ENCODE measurements at regions not wholly inside any gene's neighbourhood (a gene's known extent, or its start where the extent isn't known, plus 50 kb on each side); places are given as distances from the start of the nearest gene placed in this dataset.
A peak's percentile ranks its signal among the peaks of the same experiment; 100 is the strongest.

DNA sequence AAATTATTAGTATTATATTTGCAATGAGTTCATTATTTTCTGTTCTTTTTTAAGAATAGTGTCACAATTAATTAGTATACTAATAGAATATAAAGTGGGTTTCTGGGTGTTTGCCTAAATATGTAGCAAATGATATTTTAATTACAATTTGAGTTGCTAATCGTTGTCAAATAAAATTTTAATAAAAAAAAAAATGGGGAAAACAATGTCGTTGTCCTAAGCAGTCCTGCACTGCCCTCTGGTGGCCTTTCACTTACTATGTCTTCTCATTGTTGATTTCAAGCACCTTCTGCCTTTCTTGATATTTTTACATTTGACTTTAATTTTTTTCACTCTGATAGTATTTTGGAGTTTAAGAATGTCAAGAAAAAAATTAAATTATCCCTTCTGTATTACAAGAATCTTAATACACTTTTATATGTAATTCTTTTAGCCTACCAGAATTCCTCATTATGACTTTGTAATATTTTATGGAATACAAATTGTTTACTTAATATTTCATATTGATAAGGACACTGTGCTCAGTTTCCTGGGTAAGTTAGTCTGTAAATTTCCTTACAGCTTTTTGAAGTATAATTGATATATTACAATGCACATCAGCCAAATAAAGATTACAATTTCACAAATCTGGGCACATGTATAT, 104.5 kb upstream of the FMN2 start:
- 53% methylated on average over 2 of the region's 2 CpGs; no CpG with 5 or more reads in 1 of the 2 experiments for WGBS, 2 experiments (ENCODE audit: extremely low coverage in 1 of 2, insufficient coverage in 1 of 2, insufficient read length in 1 of 2, insufficient replicate concordance in 2 of 2, low coverage in 1 of 2, low lambda C conversion rate in 2 of 2, missing lambda C conversion rate in 1 of 2)
- Histone ChIP-seq H3K79me2 (ENCODE audit: control insufficient read depth in 1 of 2, insufficient read depth in 2 of 2, low read length in 2 of 2) (no peaks in the 10 kb centered on the region), H2BK5ac (ENCODE audit: low read depth, low read length) (no peak overlapping the region), H2AK5ac (ENCODE audit: low read depth, low read length) (no peak overlapping the region), H2AFZ (ENCODE audit: low read length) (no peak overlapping the region), H4K5ac (ENCODE audit: insufficient read length, low read depth, low read length) (no peak overlapping the region), H3K27ac (ENCODE audit: low read depth, low read length) (no peak overlapping the region), H3K9me3 (ENCODE audit: insufficient read depth in 2 of 2, low read depth in 1 of 2, low read length in 1 of 2) (peaks cover 29 to 38% of the 10 kb centered on the region in 2 experiments), H2BK15ac (ENCODE audit: low read length) (no peak overlapping the region), H3K9ac (replicated peaks in 1 of 4; ENCODE audit: extremely low read depth in 1 of 4, low read depth in 3 of 4, low read length in 3 of 4) (no peak overlapping the region), H3K56ac (replicated peaks; ENCODE audit: insufficient read length, low read depth, low read length) (no peak overlapping the region), H3K27me3 (replicated peaks in 1 of 4; ENCODE audit: control insufficient read depth in 3 of 4, extremely low read depth in 1 of 4, insufficient read depth in 3 of 4, low read length in 3 of 4) (no peaks in the 10 kb centered on the region), H3K4me3 (ENCODE audit: extremely low read depth in 1 of 4, insufficient read depth in 2 of 4, low read depth in 3 of 4, low read length in 4 of 4) (no peak overlapping the region), H3K4me2 (ENCODE audit: insufficient read depth in 1 of 2, low read depth in 2 of 2, low read length in 2 of 2) (no peak overlapping the region), H3K14ac (ENCODE audit: insufficient read length) (no peak overlapping the region), H2BK20ac (ENCODE audit: low read length) (no peak overlapping the region), H3K23ac (ENCODE audit: insufficient read length) (no peak overlapping the region), H4K91ac (replicated peaks; ENCODE audit: insufficient read length, low read length) (no peak overlapping the region), H3K18ac (ENCODE audit: extremely low read depth, low read length) (no peak overlapping the region), H2BK12ac (ENCODE audit: low read depth, low read length) (no peak overlapping the region), H3K4me1 (replicated peaks in 1 of 4; ENCODE audit: control insufficient read depth in 3 of 4, insufficient read depth in 4 of 4, low read length in 3 of 4) (no peaks in the 10 kb centered on the region), H2BK120ac (replicated peaks; ENCODE audit: low read depth, low read length) (no peak overlapping the region), H3K23me2 (ENCODE audit: low read depth, low read length) (no peaks in the 10 kb centered on the region), H4K8ac (ENCODE audit: extremely low read depth, insufficient read depth, low read length) (no peak overlapping the region), H4K20me1 (replicated peaks in 1 of 2; ENCODE audit: control insufficient read depth in 1 of 2, insufficient read depth in 2 of 2, low read length in 2 of 2) (no peaks in the 10 kb centered on the region), H3K79me1 (ENCODE audit: low read depth, low read length) (no peaks in the 10 kb centered on the region), H3K4ac (replicated peaks; ENCODE audit: insufficient read length, low read depth, low read length) (no peak overlapping the region), H3K36me3 (ENCODE audit: control insufficient read depth in 2 of 4, insufficient read depth in 4 of 4, low read length in 3 of 4) (peaks cover 0 to 2% (median 0%) of the 10 kb centered on the region in 4 experiments; a peak in 1 of 8 replicates)
- TF ChIP-seq CBX8 (IDR thresholded peaks at IDR 0.05; ENCODE audit: borderline replicate concordance, low read depth, low read length): no peak
- TF ChIP-seq, protein P1, sequence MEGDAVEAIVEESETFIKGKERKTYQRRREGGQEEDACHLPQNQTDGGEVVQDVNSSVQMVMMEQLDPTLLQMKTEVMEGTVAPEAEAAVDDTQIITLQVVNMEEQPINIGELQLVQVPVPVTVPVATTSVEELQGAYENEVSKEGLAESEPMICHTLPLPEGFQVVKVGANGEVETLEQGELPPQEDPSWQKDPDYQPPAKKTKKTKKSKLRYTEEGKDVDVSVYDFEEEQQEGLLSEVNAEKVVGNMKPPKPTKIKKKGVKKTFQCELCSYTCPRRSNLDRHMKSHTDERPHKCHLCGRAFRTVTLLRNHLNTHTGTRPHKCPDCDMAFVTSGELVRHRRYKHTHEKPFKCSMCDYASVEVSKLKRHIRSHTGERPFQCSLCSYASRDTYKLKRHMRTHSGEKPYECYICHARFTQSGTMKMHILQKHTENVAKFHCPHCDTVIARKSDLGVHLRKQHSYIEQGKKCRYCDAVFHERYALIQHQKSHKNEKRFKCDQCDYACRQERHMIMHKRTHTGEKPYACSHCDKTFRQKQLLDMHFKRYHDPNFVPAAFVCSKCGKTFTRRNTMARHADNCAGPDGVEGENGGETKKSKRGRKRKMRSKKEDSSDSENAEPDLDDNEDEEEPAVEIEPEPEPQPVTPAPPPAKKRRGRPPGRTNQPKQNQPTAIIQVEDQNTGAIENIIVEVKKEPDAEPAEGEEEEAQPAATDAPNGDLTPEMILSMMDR (IDR thresholded peaks at IDR 0.05; ENCODE audit: control extremely low read depth in 1 of 3, insufficient read depth in 1 of 3, low read depth in 1 of 3, low read length in 3 of 3): peak in 2 of 3 experiments; percentile 42 to 51; a peak in 3 of 4 replicates
- peak; percentile 69 to 71 for TF ChIP-seq RAD21 (IDR thresholded peaks at IDR 0.05 in 1 of 2, conservative IDR thresholded peaks at IDR 0.05 in 1 of 2; ENCODE audit: low read depth in 2 of 2, low read length in 2 of 2)
- ChIA-PET POLR2A (ENCODE audit: partially characterized antibody) (no interaction called here), CTCF (ENCODE audit: partially characterized antibody) (interaction anchor here (0.6 to 4.8 kb wide), 17 partner anchors 9 to 755 kb away, joined by 3 to 69 read pairs (median 4); no protein-coding TSS in a partner anchor)
- no peak for FAIRE-seq
- DNase-seq (ENCODE audit: low read depth in 1 of 2, low spot score in 2 of 2): no peak

All from H1 (cell line).